ENCODE measurements at regions not wholly inside any gene's neighbourhood (a gene's known extent, or its start where the extent isn't known, plus 50 kb on each side); places are given as distances from the start of the nearest gene placed in this dataset.
"Not testable (repeated sequence)": the region's sequence is repeated elsewhere in the genome, so short reads cannot be mapped to it uniquely, and the experiment has no call there.

GRCh38 chr3:5608971-5609370, 421.5 kb downstream of the EDEM1 start:
- TF ChIP-seq CTCF (conservative IDR thresholded peaks at IDR 0.05; ENCODE audit: low read length); EZH2phosphoT487 (IDR thresholded peaks at IDR 0.05; ENCODE audit: borderline replicate concordance): not testable (repeated sequence)

Data from Loucy (cell line).